ENCODE measurements at regions not wholly inside any gene's neighbourhood (a gene's known extent, or its start where the extent isn't known, plus 50 kb on each side); places are given as distances from the start of the nearest gene placed in this dataset.

- dilution Hi-C loops (cut with MboI; ENCODE audit: extremely low pct_ligation_motif_present, low sequenced_read_pairs) (no loop called here), intact Hi-C loops (cut with micrococcal nuclease) (loop anchor here (10.0 kb wide), 1 partner anchor 332 kb away; no protein-coding TSS in a partner anchor)
- no peak overlapping the region for H2AFZ ChIP-seq (ENCODE audit: low read depth, low read length)
- no TSS peak for BruUV-seq (replicated peaks)
- no peaks in the 10 kb centered on the region for H3K36me3 ChIP-seq (ENCODE audit: control insufficient read depth in 2 of 2, extremely low read depth in 1 of 2, insufficient read depth in 2 of 2, low read length in 2 of 2)
- no peak for FAIRE-seq
- H3K4me2 ChIP-seq (ENCODE audit: insufficient read depth, low read length), result no peak overlapping the region
- ChIA-PET POLR2A (no interaction called here), CTCF (no interaction called here)
- no peak overlapping the region for H3K4me3 ChIP-seq (replicated peaks in 1 of 3; ENCODE audit: insufficient read depth in 1 of 3, low read depth in 1 of 3, low read length in 3 of 3)
- no peak overlapping the region for H3K9ac ChIP-seq (replicated peaks; ENCODE audit: extremely low read depth, insufficient read depth, low read length)
- H3K27ac ChIP-seq (ENCODE audit: insufficient read depth, low read depth, low read length), result no peak overlapping the region
- H3K79me2 ChIP-seq (ENCODE audit: control insufficient read depth, insufficient read depth, low read length), result no peaks in the 10 kb centered on the region
- no peaks in the 10 kb centered on the region for H3K27me3 ChIP-seq (ENCODE audit: control insufficient read depth in 2 of 2, insufficient read depth in 2 of 2, low read length in 2 of 2)
- no peaks in the 10 kb centered on the region for H3K4me1 ChIP-seq (ENCODE audit: control insufficient read depth, extremely low read depth, insufficient read depth, low read length)
- DNase-seq (ENCODE audit: low read depth, low spot score), result no peak
- H3K9me3 ChIP-seq (replicated peaks; ENCODE audit: control insufficient read depth, insufficient read depth, low read length), result peaks cover 4% of the 10 kb centered on the region
- no peaks in the 10 kb centered on the region for H4K20me1 ChIP-seq (replicated peaks; ENCODE audit: control insufficient read depth, extremely low read depth, insufficient read depth, low read length)
- no peak for TF ChIP-seq MAX (IDR thresholded peaks at IDR 0.05; ENCODE audit: insufficient read depth, insufficient read length)
- TF ChIP-seq FOS (IDR thresholded peaks at IDR 0.05; ENCODE audit: borderline replicate concordance, insufficient read depth, low read length), result no peak
- TF ChIP-seq, protein P1, sequence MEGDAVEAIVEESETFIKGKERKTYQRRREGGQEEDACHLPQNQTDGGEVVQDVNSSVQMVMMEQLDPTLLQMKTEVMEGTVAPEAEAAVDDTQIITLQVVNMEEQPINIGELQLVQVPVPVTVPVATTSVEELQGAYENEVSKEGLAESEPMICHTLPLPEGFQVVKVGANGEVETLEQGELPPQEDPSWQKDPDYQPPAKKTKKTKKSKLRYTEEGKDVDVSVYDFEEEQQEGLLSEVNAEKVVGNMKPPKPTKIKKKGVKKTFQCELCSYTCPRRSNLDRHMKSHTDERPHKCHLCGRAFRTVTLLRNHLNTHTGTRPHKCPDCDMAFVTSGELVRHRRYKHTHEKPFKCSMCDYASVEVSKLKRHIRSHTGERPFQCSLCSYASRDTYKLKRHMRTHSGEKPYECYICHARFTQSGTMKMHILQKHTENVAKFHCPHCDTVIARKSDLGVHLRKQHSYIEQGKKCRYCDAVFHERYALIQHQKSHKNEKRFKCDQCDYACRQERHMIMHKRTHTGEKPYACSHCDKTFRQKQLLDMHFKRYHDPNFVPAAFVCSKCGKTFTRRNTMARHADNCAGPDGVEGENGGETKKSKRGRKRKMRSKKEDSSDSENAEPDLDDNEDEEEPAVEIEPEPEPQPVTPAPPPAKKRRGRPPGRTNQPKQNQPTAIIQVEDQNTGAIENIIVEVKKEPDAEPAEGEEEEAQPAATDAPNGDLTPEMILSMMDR (IDR thresholded peaks at IDR 0.05; ENCODE audit: extremely low read depth in 1 of 2, insufficient read depth in 1 of 2, low read depth in 1 of 2, low read length in 2 of 2), result no peak
- no peak for TF ChIP-seq MYC (IDR thresholded peaks at IDR 0.05; ENCODE audit: low read depth, low read length)
- no peak for TF ChIP-seq JUN (IDR thresholded peaks at IDR 0.05; ENCODE audit: borderline replicate concordance, insufficient read depth, insufficient read length, low read depth)
- no peaks in the 10 kb centered on the region for H3K9me1 ChIP-seq (replicated peaks; ENCODE audit: control insufficient read depth, extremely low read depth, insufficient read depth, low read length)
Measured at GRCh38 chr5:28017178-28017577, 978.8 kb upstream of the CDH9 start.

GRCh38 chr5:28014779-28015178 lies 976.4 kb upstream of the CDH9 start:
- no peak for TF ChIP-seq MYC (IDR thresholded peaks at IDR 0.05; ENCODE audit: low read depth, low read length)
- no peak for TF ChIP-seq POLR2AphosphoS5 (IDR thresholded peaks at IDR 0.05; ENCODE audit: insufficient read depth, low read depth, low read length)
- TF ChIP-seq, protein P1 (IDR thresholded peaks at IDR 0.05; ENCODE audit: extremely low read depth in 1 of 2, insufficient read depth in 1 of 2, low read depth in 1 of 2, low read length in 2 of 2), result no peak
- TF ChIP-seq GATA2 (IDR thresholded peaks at IDR 0.05; ENCODE audit: insufficient read depth, insufficient read length, low read depth, low read length), result no peak
- no peak for TF ChIP-seq JUN (IDR thresholded peaks at IDR 0.05; ENCODE audit: borderline replicate concordance, insufficient read depth, insufficient read length, low read depth)
- no peak for TF ChIP-seq POLR2A (IDR thresholded peaks at IDR 0.05; ENCODE audit: low read depth, low read length)
- no peak for TF ChIP-seq FOS (IDR thresholded peaks at IDR 0.05; ENCODE audit: borderline replicate concordance, insufficient read depth, low read length)
- no peak for TF ChIP-seq MAX (IDR thresholded peaks at IDR 0.05; ENCODE audit: insufficient read depth, insufficient read length)
- Histone ChIP-seq H2AFZ (ENCODE audit: low read depth, low read length) (no peak overlapping the region), H3K36me3 (ENCODE audit: control insufficient read depth in 2 of 2, extremely low read depth in 1 of 2, insufficient read depth in 2 of 2, low read length in 2 of 2) (no peaks in the 10 kb centered on the region), H3K4me2 (ENCODE audit: insufficient read depth, low read length) (no peak overlapping the region), H3K4me3 (replicated peaks in 1 of 3; ENCODE audit: insufficient read depth in 1 of 3, low read depth in 1 of 3, low read length in 3 of 3) (no peak overlapping the region), H3K79me2 (ENCODE audit: control insufficient read depth, insufficient read depth, low read length) (no peaks in the 10 kb centered on the region), H3K9ac (replicated peaks; ENCODE audit: extremely low read depth, insufficient read depth, low read length) (no peak overlapping the region), H3K9me1 (replicated peaks; ENCODE audit: control insufficient read depth, extremely low read depth, insufficient read depth, low read length) (no peaks in the 10 kb centered on the region), H3K27me3 (ENCODE audit: control insufficient read depth in 2 of 2, insufficient read depth in 2 of 2, low read length in 2 of 2) (no peaks in the 10 kb centered on the region), H3K27ac (ENCODE audit: insufficient read depth, low read depth, low read length) (no peak overlapping the region), H3K9me3 (replicated peaks; ENCODE audit: control insufficient read depth, insufficient read depth, low read length) (peaks cover 6% of the 10 kb centered on the region), H3K4me1 (ENCODE audit: control insufficient read depth, extremely low read depth, insufficient read depth, low read length) (no peaks in the 10 kb centered on the region), H4K20me1 (replicated peaks; ENCODE audit: control insufficient read depth, extremely low read depth, insufficient read depth, low read length) (no peaks in the 10 kb centered on the region)
- no TSS peak for BruUV-seq (replicated peaks)
- ChIA-PET CTCF (no interaction called here), POLR2A (no interaction called here)
- dilution Hi-C loops (cut with MboI; ENCODE audit: extremely low pct_ligation_motif_present, low sequenced_read_pairs), result no loop called here
- DNase-seq (ENCODE audit: low read depth, low spot score) (no peak), FAIRE-seq (no peak)
- intact Hi-C loops (cut with micrococcal nuclease), result loop anchor here (10.0 kb wide), 1 partner anchor 330 kb away; no protein-coding TSS in a partner anchor

All from endothelial cell of umbilical vein (primary cell).